ENCODE measurements at regions not wholly inside any gene's neighbourhood (a gene's known extent, or its start where the extent isn't known, plus 50 kb on each side); places are given as distances from the start of the nearest gene placed in this dataset.
"Not testable (repeated sequence)": the region's sequence is repeated elsewhere in the genome, so short reads cannot be mapped to it uniquely, and the experiment has no call there.

GRCh38 chr12:75748990-75749389 lies 237.6 kb upstream of the KRR1 start:
- not testable (repeated sequence) for TF ChIP-seq CTCF (tag by site-specific recombination; IDR thresholded peaks at IDR 0.05); ZNF292 (tag by site-specific recombination; IDR thresholded peaks at IDR 0.05; ENCODE audit: borderline replicate concordance, low read depth); ZNF843 (tag by site-specific recombination; IDR thresholded peaks at IDR 0.05); YY1 (tag by site-specific recombination; IDR thresholded peaks at IDR 0.05); ZNF121 (tag by site-specific recombination; IDR thresholded peaks at IDR 0.05); ZBTB20 (tag by site-specific recombination; IDR thresholded peaks at IDR 0.05)
